Naive thymus-derived CD4-positive, alpha-beta T cell (primary cell): ENCODE measurements at regions not wholly inside any gene's neighbourhood (a gene's known extent, or its start where the extent isn't known, plus 50 kb on each side); places are given as distances from the start of the nearest gene placed in this dataset.

Experiments used
- ATAC-seq: fragments of 150-1000 bp; cut with Tn5 transposase; 2 replicates; pipeline ENCODE4 v1.10.0; 2021; ENCODE audit warnings: mild to moderate bottlenecking, moderate library complexity
- CTCF ChIA-PET: fragments of 350-600 bp; sonication (Branson Sonifier 250); formaldehyde crosslinking; loops from one replicate; lab custom pipeline; 2021; ENCODE audit warnings: antibody characterized with exemption; lab: Charles Lee
- POLR2A ChIA-PET: fragments of 350-600 bp; sonication (Branson Sonifier 250); formaldehyde crosslinking; loops from one replicate; lab custom pipeline; 2021; ENCODE audit warnings: antibody characterized with exemption, inconsistent platforms; lab: Charles Lee
- DNase-seq, 9 donors: peaks; one replicate each; pipeline versions ENCODE4 v3.0.0 to v3.0.0-alpha.2; 2020 to 2022; ENCODE audit warnings: mixed read lengths in 1 of 9
- H3K27ac ChIP-seq: one replicate; pipeline ENCODE4 v1.7.0; 2013; ENCODE audit warnings: mild to moderate bottlenecking, low read depth, low read length, moderate library complexity
- H3K27me3 ChIP-seq, 2 donors: one replicate each; pipeline ENCODE4 v1.7.0; 2013; ENCODE audit warnings: low read length in 2 of 2, mild to moderate bottlenecking in 2 of 2, moderate library complexity in 2 of 2; ENCODE audit not compliant: control insufficient read depth in 2 of 2, insufficient read depth in 2 of 2
- H3K36me3 ChIP-seq, 3 experiments: 1 replicate in 2 of 3; 2 replicates in 1 of 3; pipeline ENCODE4 v1.7.0; 2013; ENCODE audit warnings: low read length in 3 of 3, mild to moderate bottlenecking in 3 of 3, moderate library complexity in 1 of 3; ENCODE audit not compliant: insufficient read depth in 3 of 3, control insufficient read depth in 2 of 3
- H3K4me1 ChIP-seq, 2 donors: one replicate each; pipeline ENCODE4 v1.7.0; 2013; ENCODE audit warnings: low read length in 2 of 2, mild to moderate bottlenecking in 2 of 2, moderate library complexity in 1 of 2; ENCODE audit not compliant: control insufficient read depth in 2 of 2, insufficient read depth in 2 of 2
- H3K4me3 ChIP-seq: 2 replicates; pipeline ENCODE4 v1.7.0; 2013; ENCODE audit warnings: mild to moderate bottlenecking, low read length
- H3K9me3 ChIP-seq, 3 experiments: 1 replicate in 2 of 3; 2 replicates in 1 of 3; pipeline ENCODE4 v1.7.0; 2013; ENCODE audit warnings: low read length in 3 of 3; ENCODE audit not compliant: control insufficient read depth in 2 of 3
- H3K27ac Mint-ChIP-seq, 9 donors: one replicate each; pipeline ENCODE4 v1.8.0; 2020 to 2022; ENCODE audit warnings: mixed read lengths in 9 of 9, mild to moderate bottlenecking in 8 of 9, moderate library complexity in 5 of 9, inconsistent platforms in 2 of 9
- H3K27me3 Mint-ChIP-seq, 5 donors: one replicate each; pipeline ENCODE4 v1.8.0; 2021 to 2022; ENCODE audit warnings: mixed read lengths in 5 of 5, mild to moderate bottlenecking in 1 of 5
- H3K36me3 Mint-ChIP-seq, 5 donors: one replicate each; pipeline ENCODE4 v1.8.0; 2020 to 2022; ENCODE audit warnings: mixed read lengths in 5 of 5, mild to moderate bottlenecking in 3 of 5, inconsistent platforms in 1 of 5
- H3K4me1 Mint-ChIP-seq, 7 donors: one replicate each; pipeline ENCODE4 v1.8.0; 2020 to 2022; ENCODE audit warnings: mixed read lengths in 7 of 7, mild to moderate bottlenecking in 3 of 7, inconsistent platforms in 1 of 7
- H3K4me3 Mint-ChIP-seq, 10 donors: one replicate each; pipeline ENCODE4 v1.8.0; 2020 to 2022; ENCODE audit warnings: mild to moderate bottlenecking in 10 of 10, mixed read lengths in 10 of 10, moderate library complexity in 6 of 10, inconsistent platforms in 2 of 10
- H3K9me3 Mint-ChIP-seq, 11 donors: one replicate each; pipeline ENCODE4 v1.8.0; 2020 to 2022; ENCODE audit warnings: mixed read lengths in 11 of 11, mild to moderate bottlenecking in 4 of 11, inconsistent platforms in 1 of 11, moderate library complexity in 1 of 11
- intact Hi-C, 2 donors: fragments of 100-400 bp; cut with micrococcal nuclease; formaldehyde crosslinking; loops; one replicate each; pipeline ENCODE4 v1.15.1; 2023

- POLR2A ChIA-PET: no interaction called here
- Mint-ChIP-seq H3K4me3 (no peak overlapping the region), H3K4me1 (no peaks in the 10 kb centered on the region)
These were observed 115.4 kb downstream of the KIF4B start for GRCh38 chr5:155128786-155129512.

GRCh38 chr5:155129513-155129880 is 115.9 kb downstream of the KIF4B start:
- ChIA-PET CTCF (no interaction called here), POLR2A (no interaction called here)
- Mint-ChIP-seq H3K27ac (no peak overlapping the region), H3K4me1 (no peaks in the 10 kb centered on the region), H3K4me3 (no peak overlapping the region), H3K36me3 (no peaks in the 10 kb centered on the region), H3K27me3 (peaks cover 3 to 40% (median 25%) of the 10 kb centered on the region in 5 donors), H3K9me3 (peaks cover 0 to 3% (median 0%) of the 10 kb centered on the region in 11 donors)
- no peak overlapping the region for H3K4me3 ChIP-seq
- no peak overlapping the region for H3K27ac ChIP-seq
- ATAC-seq: no peak
- no peak for DNase-seq
- no peaks in the 10 kb centered on the region for H3K27me3 ChIP-seq
- no peaks in the 10 kb centered on the region for H3K4me1 ChIP-seq
- no peaks in the 10 kb centered on the region for H3K36me3 ChIP-seq
- no peaks in the 10 kb centered on the region for H3K9me3 ChIP-seq
- intact Hi-C loops: no loop called here

More at GRCh38 chr5:155128786-155129512, 115.4 kb downstream of the KIF4B start:
- ATAC-seq: no peak
- Mint-ChIP-seq H3K36me3 (no peaks in the 10 kb centered on the region), H3K27me3 (peaks cover 1 to 40% (median 22%) of the 10 kb centered on the region in 5 donors), H3K27ac (no peak overlapping the region), H3K9me3 (peaks cover 0 to 3% (median 0%) of the 10 kb centered on the region in 11 donors)
- no peak overlapping the region for H3K4me3 ChIP-seq
- intact Hi-C loops: no loop called here
- no peaks in the 10 kb centered on the region for H3K9me3 ChIP-seq
- H3K27ac ChIP-seq: no peak overlapping the region
- DNase-seq: no peak
- no peaks in the 10 kb centered on the region for H3K36me3 ChIP-seq
- no peaks in the 10 kb centered on the region for H3K4me1 ChIP-seq
- CTCF ChIA-PET: no interaction called here
- H3K27me3 ChIP-seq: no peaks in the 10 kb centered on the region

GRCh38 chr5:155134130-155134529 is 120.6 kb downstream of the KIF4B start:
- H3K4me3 Mint-ChIP-seq: no peak overlapping the region
- no peak overlapping the region for H3K27ac Mint-ChIP-seq
- ATAC-seq (no peak), DNase-seq (no peak)
- H3K27me3 ChIP-seq: no peaks in the 10 kb centered on the region
- no peak overlapping the region for H3K27ac ChIP-seq
- H3K4me1 ChIP-seq: no peaks in the 10 kb centered on the region
- no peaks in the 10 kb centered on the region for H3K36me3 ChIP-seq
- intact Hi-C loops: no loop called here
- H3K4me3 ChIP-seq: no peak overlapping the region
- no peaks in the 10 kb centered on the region for H3K36me3 Mint-ChIP-seq
- POLR2A ChIA-PET: no interaction called here
- peaks cover 10 to 41% (median 39%) of the 10 kb centered on the region in 5 donors for H3K27me3 Mint-ChIP-seq
- CTCF ChIA-PET: no interaction called here
- H3K9me3 ChIP-seq: no peaks in the 10 kb centered on the region
- H3K9me3 Mint-ChIP-seq: peaks cover 0 to 2% (median 0%) of the 10 kb centered on the region in 11 donors
- H3K4me1 Mint-ChIP-seq: no peaks in the 10 kb centered on the region

GRCh38 chr5:155136216-155136850 is 122.8 kb downstream of the KIF4B start:
- Mint-ChIP-seq H3K4me3 (no peak overlapping the region), H3K27ac (no peak overlapping the region), H3K27me3 (peaks cover 13 to 51% (median 45%) of the 10 kb centered on the region in 5 donors), H3K4me1 (no peaks in the 10 kb centered on the region), H3K9me3 (peaks cover 0 to 2% (median 0%) of the 10 kb centered on the region in 11 donors), H3K36me3 (no peaks in the 10 kb centered on the region)
- Histone ChIP-seq H3K4me1 (no peaks in the 10 kb centered on the region), H3K4me3 (no peak overlapping the region), H3K27me3 (no peaks in the 10 kb centered on the region), H3K9me3 (no peaks in the 10 kb centered on the region), H3K36me3 (no peaks in the 10 kb centered on the region), H3K27ac (no peak overlapping the region)
- POLR2A ChIA-PET: no interaction called here
- DNase-seq (no peak), ATAC-seq (no peak)
- CTCF ChIA-PET: no interaction called here
- intact Hi-C loops: loop anchor here in 1 of 2 donors (5.0 kb wide), 1 partner anchor 1801 kb away; no protein-coding TSS in a partner anchor

DNA sequence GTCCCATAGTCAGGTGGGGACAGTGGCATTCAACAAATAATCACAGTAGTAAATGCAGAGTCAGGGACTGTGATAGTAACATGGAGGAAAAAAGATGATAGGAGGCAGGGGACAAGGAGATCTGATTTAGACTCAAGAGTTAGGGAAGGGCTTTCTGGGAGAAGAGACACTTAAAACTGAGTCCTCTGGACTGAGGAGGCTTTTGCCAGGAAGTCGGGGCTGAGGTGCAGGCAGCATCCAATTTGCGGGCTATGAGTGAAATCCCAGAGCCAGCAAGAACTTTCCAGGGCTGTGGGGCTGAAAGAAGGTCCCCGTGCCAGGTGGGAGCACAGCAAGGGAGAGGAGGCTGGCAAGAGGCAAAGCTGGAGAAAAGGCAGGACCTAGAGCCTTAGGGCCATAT is 124.1 kb downstream of the KIF4B start:
- peaks cover 12 to 45% (median 39%) of the 10 kb centered on the region in 5 donors for H3K27me3 Mint-ChIP-seq
- H3K4me3 Mint-ChIP-seq: no peak overlapping the region
- H3K9me3 ChIP-seq: no peaks in the 10 kb centered on the region
- ChIA-PET CTCF (no interaction called here), POLR2A (no interaction called here)
- H3K27me3 ChIP-seq: no peaks in the 10 kb centered on the region
- intact Hi-C loops: loop anchor here in 1 of 2 donors (5.0 kb wide), 1 partner anchor 1800 kb away; no protein-coding TSS in a partner anchor
- no peaks in the 10 kb centered on the region for H3K36me3 ChIP-seq
- ATAC-seq: no peak
- H3K9me3 Mint-ChIP-seq: no peaks in the 10 kb centered on the region
- H3K27ac ChIP-seq: no peak overlapping the region
- H3K27ac Mint-ChIP-seq: no peak overlapping the region
- no peaks in the 10 kb centered on the region for H3K4me1 ChIP-seq
- no peak overlapping the region for H3K4me3 ChIP-seq
- H3K36me3 Mint-ChIP-seq: no peaks in the 10 kb centered on the region
- DNase-seq: no peak
- no peaks in the 10 kb centered on the region for H3K4me1 Mint-ChIP-seq

GRCh38 chr5:155140646-155141045 is 127.1 kb downstream of the KIF4B start:
- intact Hi-C loops: no loop called here
- Histone ChIP-seq H3K27ac (no peak overlapping the region), H3K4me1 (no peaks in the 10 kb centered on the region), H3K4me3 (no peak overlapping the region), H3K36me3 (no peaks in the 10 kb centered on the region), H3K27me3 (no peaks in the 10 kb centered on the region), H3K9me3 (no peaks in the 10 kb centered on the region)
- ATAC-seq (no peak), DNase-seq (no peak)
- no peaks in the 10 kb centered on the region for H3K36me3 Mint-ChIP-seq
- CTCF ChIA-PET: no interaction called here
- no peaks in the 10 kb centered on the region for H3K4me1 Mint-ChIP-seq
- H3K27me3 Mint-ChIP-seq: peaks cover 11 to 45% (median 34%) of the 10 kb centered on the region in 5 donors
- no peak overlapping the region for H3K4me3 Mint-ChIP-seq
- H3K27ac Mint-ChIP-seq: no peak overlapping the region
- no peaks in the 10 kb centered on the region for H3K9me3 Mint-ChIP-seq
- POLR2A ChIA-PET: no interaction called here
